GM21447 (cell line): ENCODE measurements at regions not wholly inside any gene's neighbourhood (a gene's known extent, or its start where the extent isn't known, plus 50 kb on each side); places are given as distances from the start of the nearest gene placed in this dataset.
"Not testable (repeated sequence)": the region's sequence is repeated elsewhere in the genome, so short reads cannot be mapped to it uniquely, and the experiment has no call there.

Source experiments
- ATAC-seq: cut with Tn5 transposase; IDR thresholded peaks from one replicate; pipeline ENCODE4 v1.9.1; 2021; ENCODE audit not compliant: unreplicated experiment

GRCh38 chr5:1731855-1732237, 67.8 kb downstream of the MRPL36 start:
- ATAC-seq: not testable (repeated sequence)

GRCh38 chr5:1731091-1731639, 68.5 kb downstream of the MRPL36 start:
- no peak for ATAC-seq

GRCh38 chr5:1730487-1730847, 69.2 kb downstream of the MRPL36 start:
- no peak for ATAC-seq

DNA sequence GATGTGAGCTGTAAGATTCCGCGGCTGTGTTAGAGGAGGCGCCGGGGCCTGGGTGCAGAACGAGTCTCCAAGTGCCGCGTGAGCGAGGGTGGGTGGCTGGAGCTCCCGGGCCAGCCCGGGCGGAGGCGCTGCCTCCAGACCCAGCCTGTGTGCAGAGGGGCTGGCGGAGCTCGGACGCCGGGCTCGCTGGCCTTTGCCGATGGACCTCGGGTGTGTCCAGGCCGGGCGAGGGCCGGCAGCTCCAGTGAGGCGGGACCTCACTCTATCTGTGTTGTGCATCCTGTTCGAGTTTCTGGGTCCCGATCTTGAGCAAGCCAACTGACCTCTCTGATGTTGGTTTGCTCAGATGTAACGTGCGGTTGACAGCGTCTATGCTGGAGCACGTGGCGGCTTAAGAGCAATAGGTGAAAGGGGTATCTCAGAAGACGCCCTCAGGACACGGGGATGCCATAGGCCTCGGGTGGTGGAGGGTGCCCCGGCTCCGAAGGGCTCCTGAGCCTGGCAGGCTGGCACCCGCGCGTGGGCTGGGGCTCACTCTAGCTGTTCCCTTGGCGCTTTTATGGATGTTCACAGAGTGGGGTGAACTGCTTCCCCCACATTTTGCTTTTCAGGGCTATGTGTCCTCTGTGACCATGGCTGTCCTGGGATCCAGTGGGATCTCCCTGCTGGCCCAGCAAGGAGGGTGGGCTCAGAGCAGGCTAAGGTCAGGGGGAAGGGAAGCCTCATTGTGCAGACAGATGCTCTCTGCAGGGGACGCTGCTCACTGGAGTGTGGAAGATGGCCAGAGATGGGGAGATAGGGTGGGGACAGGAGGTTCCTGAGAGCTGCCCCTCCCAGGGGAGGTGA, 69.8 kb downstream of the MRPL36 start:
- ATAC-seq: no peak

- no peak for ATAC-seq
Observed at GRCh38 chr5:1728846-1729245, 70.8 kb downstream of the MRPL36 start.

- no peak for ATAC-seq
Observed at GRCh38 chr5:1727571-1727970, 72.1 kb downstream of the MRPL36 start.

- no peak for ATAC-seq
Observed at GRCh38 chr5:1726956-1727355, 72.7 kb downstream of the MRPL36 start.

DNA sequence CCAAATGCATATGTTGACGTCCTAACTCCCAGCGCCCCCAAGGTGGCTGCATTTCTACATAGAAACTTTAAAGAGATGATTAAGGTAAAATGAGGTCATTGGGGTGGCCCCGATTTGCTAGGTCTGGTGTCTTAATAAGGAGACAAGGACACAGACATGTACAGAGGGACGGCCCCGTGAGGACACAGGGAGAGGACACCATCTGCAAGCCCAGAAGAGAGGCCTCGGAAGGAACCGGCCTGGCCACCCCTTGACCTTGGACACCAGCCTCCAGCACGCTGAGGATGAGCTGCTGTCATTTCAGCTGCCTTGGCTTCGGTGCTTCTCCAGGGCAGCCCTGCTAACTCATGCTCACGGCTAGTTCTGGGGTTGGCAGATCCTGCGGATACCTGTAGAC, 73.2 kb downstream of the MRPL36 start:
- no peak for ATAC-seq

DNA sequence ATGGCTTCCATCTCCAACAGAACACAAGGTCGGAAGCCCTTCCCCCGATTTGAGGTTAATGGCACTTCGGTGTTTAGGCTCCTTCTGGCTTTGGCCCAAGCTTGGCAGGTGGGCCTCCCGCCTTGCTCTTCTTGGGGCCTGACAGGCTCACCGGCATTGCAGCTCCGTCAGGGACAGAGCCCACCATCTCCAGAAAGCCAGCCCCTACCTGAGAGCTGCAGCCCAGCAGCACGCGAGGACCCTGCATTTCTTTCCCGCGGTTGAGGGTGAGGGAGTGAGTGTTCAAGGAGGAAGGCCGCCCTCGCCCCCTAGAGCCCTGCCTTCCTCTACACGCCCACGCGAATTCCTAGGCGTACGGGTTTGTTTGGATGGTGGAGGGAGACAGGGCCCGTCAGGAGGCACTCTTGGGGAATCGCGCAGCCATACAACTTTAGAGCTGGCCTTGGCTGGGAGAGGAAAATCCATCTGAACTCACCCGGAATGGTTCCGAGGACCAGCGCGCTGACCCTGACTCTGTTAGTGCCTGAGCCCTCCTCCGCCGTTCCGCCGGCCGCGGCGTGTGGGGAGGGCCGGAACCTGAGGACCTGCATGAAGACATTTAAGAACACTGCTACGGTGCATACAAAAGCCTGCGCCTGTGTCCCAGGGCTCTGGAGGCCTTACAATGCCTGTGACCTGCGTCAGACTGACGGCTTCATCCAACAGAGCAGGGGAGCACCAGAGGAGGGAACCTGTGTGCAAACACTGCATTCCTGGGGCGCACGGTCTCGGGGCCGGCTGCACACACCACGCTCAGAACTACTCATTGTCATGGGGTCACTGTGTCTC, 73.8 kb downstream of the MRPL36 start:
- no peak for ATAC-seq

GRCh38 chr5:1724822-1725602, 74.6 kb downstream of the MRPL36 start:
- ATAC-seq: no peak

DNA sequence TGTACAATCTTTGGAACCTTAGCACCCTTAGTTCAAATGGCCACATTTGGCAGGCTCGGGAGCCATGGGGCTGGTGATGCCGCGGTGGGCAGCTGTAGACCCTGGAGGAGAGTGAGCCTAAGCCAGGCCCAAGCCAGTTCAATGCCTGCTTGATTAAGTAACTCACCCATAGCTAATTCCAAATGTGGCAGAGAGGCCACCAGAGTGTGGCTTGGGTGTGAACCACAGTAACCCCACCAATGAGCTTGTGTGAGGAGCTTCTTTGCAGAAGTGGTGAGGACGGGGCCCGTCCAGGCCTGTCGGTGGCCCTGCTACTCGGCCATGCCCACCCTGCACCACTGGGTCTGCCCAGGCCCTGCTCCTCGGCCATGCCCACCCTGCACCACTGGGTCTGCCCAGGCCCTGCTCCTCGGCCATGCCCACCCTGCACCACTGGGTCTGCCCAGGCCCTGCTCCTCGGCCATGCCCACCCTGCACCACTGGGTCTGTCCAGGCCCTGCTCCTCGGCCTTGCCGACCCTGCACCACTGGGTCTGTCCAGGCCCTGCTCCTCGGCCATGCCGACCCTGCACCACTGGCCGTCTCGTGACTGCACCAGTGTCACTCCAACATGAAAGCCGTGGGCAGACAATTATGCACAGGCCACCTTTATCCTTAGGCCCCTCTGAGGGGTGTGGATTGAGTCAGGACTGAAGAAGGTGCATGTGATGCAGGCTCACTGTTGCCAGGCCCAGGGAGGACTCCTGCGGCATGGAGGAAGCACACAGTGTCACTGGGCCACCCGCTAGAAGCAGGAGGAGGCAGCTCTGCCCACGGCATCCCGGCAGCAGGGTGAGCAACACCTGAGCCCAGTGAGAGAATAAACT, 75.4 kb downstream of the MRPL36 start:
- no peak for ATAC-seq

GRCh38 chr5:1723476-1723875, 76.2 kb downstream of the MRPL36 start:
- ATAC-seq: no peak

- no peak for ATAC-seq
Observed at GRCh38 chr5:1722877-1723276, 76.8 kb downstream of the MRPL36 start.

DNA sequence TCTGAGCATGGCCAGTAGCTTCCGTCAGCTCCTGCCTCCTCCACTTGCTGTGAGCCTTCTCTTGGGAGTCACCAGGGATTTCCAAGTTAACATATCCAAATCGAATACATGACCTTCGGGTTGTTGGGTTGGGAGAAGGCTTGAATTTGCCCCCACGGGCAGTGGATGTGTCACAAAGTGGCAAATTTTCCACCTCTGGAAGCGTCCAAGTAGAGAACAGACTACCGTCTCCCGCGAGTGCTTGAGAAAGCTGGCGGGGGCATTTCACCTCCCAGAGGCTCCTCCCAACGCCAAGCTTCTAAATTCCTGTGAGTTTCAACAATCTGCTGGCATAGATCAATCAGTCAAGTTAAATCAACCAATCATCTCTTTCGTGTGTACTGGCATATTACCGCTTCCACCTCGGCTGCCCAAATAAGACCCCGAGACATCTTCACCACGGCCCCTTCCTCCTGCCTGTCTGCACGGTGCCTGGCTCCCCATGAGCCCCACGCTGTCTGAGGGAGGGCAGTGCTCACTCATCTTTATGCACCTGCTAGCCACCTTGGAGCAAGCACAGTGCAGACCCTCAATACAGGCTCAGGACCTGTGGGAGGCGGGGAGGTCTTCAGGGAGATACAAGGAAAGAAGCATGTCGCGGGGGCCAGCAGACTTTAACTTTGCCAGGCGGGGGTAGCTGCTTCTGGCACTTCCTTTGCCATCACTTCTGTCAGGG, 79.1 kb downstream of the MRPL36 start:
- ATAC-seq: no peak

- ATAC-seq: no peak
Observed at GRCh38 chr5:1719860-1720259, 79.8 kb downstream of the MRPL36 start.

- no peak for ATAC-seq
Observed at GRCh38 chr5:1718669-1719068, 81.0 kb downstream of the MRPL36 start.

GRCh38 chr5:1710091-1710490, 89.5 kb downstream of the MRPL36 start:
- not testable (repeated sequence) for ATAC-seq

GRCh38 chr5:1709171-1709803, 90.3 kb downstream of the MRPL36 start:
- ATAC-seq: no peak

DNA sequence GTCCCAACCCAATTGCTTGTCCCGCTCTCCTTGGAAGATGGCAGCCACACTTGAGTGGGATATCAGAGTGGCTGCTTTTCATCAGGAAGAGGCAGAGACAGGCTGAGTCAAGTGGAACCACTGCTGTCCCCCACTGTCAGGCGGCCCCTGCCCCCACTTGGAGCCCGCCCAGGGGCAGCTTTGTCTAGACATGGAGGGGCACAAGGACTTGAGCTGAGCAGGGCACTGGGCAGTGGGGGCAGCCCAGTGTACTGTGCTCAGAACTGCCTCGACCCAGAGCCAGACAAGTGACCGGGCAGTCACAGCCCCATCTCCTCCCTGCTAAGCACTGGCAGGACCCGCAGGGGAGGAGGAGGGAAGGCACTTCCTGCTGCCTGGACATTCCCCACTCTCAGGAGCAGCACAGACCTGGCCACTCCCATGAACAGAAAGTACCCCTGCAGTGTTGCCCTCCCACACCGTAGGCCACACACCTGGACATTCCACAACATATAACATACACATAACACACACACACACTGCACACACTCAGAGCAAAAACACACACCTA, 91.0 kb downstream of the MRPL36 start:
- no peak for ATAC-seq
